GM18951 (cell line): ENCODE measurements at regions not wholly inside any gene's neighbourhood (a gene's known extent, or its start where the extent isn't known, plus 50 kb on each side); places are given as distances from the start of the nearest gene placed in this dataset.
"Not testable (repeated sequence)": the region's sequence is repeated elsewhere in the genome, so short reads cannot be mapped to it uniquely, and the experiment has no call there.

ENCODE experiments used
- POLR2A ChIP-seq: IDR thresholded peaks from 4 replicates; pipeline ENCODE4 v1.6.1; 2011; ENCODE audit warnings: mild to moderate bottlenecking; ENCODE audit not compliant: insufficient read length, insufficient read depth; ENCODE audit errors: extremely low read depth
- in situ Hi-C: fragments of 300-500 bp; cut with MboI; formaldehyde crosslinking; loops from one replicate; pipeline ENCODE4 v1.12.0; 2022; ENCODE audit warnings: low sequenced_read_pairs, mixed read lengths, inconsistent platforms; ENCODE audit not compliant: unreplicated experiment

DNA sequence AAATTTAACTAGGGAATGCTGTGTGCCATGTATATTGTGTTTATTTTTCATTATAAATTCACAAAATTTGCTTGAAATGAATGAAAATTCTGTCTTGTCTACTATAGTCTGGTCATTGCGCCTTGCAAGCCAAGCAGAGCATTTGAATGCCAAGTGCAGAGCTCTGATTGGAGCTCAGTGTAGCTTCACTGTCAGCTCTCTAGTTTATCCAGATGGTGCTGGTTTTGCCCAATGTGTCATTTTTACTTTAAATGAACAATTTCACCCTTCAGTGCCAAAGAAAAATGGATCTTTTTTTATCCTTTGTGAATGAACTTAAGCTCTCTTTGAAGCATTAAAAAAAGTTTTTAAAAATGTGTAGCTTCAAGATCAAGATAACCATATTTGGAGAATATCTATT lies 225.6 kb upstream of the CACNA2D1 start:
- TF ChIP-seq POLR2A = no peak
- in situ Hi-C loops = no loop called here

- TF ChIP-seq POLR2A = no peak
- in situ Hi-C loops = no loop called here
Measured at GRCh38 chr7:82668676-82669075, 225.1 kb upstream of the CACNA2D1 start.

DNA sequence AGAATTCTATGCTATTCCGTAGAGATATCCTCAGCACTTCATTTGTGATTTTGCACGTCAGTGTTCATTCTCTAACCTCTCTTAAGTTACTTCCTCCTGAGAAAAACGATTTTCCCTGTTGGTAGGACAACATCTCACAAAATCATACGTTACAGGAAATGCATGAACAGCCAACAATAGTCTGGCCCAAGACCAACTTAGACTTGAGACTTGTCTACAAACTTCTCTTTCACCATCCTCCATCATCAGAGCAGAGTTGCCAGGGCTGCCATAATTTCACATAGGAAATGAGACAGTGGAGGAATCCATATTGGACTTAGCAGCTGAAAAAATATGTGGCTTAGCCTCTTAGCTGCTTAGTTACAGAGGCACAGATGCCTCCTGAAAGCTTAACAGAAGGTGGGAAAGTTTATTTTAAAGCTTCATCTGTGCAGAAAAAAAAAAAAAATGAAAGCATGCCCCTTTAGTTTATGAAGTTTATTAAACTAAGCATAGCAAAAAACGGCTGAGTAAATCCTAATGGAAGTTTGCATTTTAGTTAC lies 222.5 kb upstream of the CACNA2D1 start:
- in situ Hi-C loops = no loop called here
- TF ChIP-seq POLR2A = no peak

DNA sequence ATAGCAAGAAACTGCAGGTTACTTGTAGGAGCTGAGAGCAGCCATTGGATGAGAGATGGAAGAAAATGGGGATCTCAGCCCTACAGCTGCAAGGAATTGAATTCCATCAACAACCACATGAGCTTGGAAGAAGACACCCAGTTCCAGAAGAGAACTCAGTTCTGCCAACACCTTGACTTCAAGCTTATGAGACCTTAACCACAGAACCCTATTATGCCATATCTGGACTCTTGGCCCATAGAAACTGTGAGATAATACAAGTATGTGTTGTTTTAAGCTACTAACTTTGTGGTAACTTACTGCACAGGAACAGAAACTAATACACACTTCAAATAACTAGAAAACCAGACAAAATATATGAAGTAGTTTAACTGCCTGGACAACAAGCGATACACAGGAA lies 212.4 kb upstream of the CACNA2D1 start:
- in situ Hi-C loops = no loop called here
- TF ChIP-seq POLR2A = no peak

- in situ Hi-C loops = not testable (repeated sequence)
Measured at GRCh38 chr7:82650095-82650494, 206.5 kb upstream of the CACNA2D1 start.

- in situ Hi-C loops = no loop called here
- TF ChIP-seq POLR2A = no peak
Measured at GRCh38 chr7:82633592-82633991, 190.0 kb upstream of the CACNA2D1 start.

DNA sequence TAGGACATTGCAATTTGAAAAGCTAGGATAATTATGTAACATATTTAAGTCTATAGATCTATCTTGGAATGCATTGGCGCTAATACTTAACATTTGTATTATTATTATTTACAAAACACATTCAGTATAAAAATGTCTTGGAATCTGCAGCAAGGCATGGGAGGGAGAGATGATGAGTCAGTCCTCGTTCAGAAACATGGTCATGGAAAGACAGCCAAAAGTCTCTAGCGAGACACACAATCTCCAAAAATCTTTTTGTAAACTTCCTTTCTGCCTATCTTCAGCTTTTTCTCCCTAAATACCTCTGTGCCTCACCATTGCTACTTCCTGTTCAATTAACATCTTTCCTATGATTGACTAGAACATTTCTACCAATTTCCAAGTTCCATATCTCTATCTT lies 188.4 kb upstream of the CACNA2D1 start:
- TF ChIP-seq POLR2A = no peak
- in situ Hi-C loops = no loop called here

DNA sequence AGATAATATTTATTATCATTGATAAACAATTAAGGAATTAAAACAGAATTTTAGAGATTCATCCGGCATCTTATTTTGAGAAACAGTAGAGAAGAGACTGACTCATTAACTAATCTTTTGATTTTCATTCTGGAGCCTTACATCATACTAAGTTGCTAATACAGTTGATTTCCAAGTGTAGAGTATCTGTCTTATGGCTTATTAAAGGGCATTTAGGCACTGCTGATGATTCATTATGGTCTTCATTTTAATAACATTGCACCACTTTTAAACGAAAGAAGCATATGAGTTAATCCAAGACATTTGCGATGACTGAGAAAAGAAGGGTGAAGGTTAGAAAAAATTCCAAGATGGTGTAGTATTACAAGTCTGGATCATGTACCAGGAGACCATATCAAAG lies 186.0 kb upstream of the CACNA2D1 start:
- no peak for TF ChIP-seq POLR2A

DNA sequence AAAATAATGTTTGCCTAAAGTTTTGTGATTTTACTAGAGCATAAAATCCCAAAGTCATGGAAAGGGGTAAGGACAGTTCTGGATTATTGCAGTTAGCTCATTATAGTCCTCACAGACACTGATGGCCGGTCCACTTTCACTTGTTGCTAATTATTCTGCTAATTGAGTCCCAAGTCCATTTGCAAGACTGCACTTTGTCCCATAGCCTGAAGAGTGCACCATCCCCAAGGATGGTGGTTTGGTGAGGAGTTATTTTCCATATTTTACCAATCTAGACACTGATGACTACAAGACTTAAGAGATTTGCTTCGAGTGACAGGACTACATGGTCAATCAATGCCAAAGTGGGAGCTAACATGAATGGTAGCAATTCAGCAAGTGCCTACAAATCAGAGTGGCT lies 181.8 kb upstream of the CACNA2D1 start:
- TF ChIP-seq POLR2A = no peak
- in situ Hi-C loops = no loop called here

More for the DNA sequence above, 186.0 kb upstream of the CACNA2D1 start:
- in situ Hi-C loops = no loop called here

DNA sequence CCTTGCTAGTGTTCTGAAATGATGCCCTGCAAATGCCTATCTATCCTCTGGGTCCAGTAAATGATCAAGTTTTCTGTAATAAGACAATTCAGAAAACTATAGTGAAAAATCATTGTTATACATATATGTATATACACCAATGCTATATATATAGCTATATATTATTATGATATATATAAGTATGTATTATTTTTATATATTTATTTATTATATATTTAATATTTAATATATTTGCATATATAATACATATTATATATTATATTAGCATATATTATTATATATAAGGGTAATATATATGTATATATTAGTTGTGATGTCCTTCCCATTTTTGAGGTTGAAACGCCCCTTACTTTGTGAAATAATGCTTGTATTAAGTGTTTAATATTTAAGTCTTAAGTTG lies 181.4 kb upstream of the CACNA2D1 start:
- no peak for TF ChIP-seq POLR2A
- in situ Hi-C loops = no loop called here

DNA sequence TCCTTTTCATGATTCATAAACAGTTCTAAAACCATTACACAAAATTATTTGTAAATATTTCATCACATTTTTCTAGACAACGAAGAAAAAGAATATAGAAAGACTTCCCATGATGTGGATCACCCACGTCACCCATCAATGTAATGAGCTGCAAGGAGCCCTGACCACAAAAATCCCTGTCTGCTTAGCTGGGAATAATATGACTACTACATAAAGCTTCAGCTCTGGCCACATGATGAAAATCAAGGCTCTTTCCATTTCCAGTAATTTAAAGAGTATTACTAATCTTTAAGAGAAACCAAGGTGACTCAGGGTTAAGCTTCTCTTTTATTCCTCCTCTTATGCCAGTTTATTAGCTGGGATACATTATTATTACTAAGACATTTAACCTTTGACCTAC lies 180.8 kb upstream of the CACNA2D1 start:
- in situ Hi-C loops = no loop called here
- no peak for TF ChIP-seq POLR2A

- no peak for TF ChIP-seq POLR2A
- in situ Hi-C loops = no loop called here
Measured at GRCh38 chr7:82623812-82624211, 180.2 kb upstream of the CACNA2D1 start.

GRCh38 chr7:82617156-82617555 lies 173.6 kb upstream of the CACNA2D1 start:
- TF ChIP-seq POLR2A = no peak
- in situ Hi-C loops = no loop called here

GRCh38 chr7:82616059-82616728 lies 172.6 kb upstream of the CACNA2D1 start:
- TF ChIP-seq POLR2A = no peak

GRCh38 chr7:82615527-82615926 lies 171.9 kb upstream of the CACNA2D1 start:
- in situ Hi-C loops = no loop called here
- no peak for TF ChIP-seq POLR2A

More at GRCh38 chr7:82616059-82616728, 172.6 kb upstream of the CACNA2D1 start:
- in situ Hi-C loops = no loop called here
